Kidney epithelial cell (primary cell): ENCODE measurements at regions not wholly inside any gene's neighbourhood (a gene's known extent, or its start where the extent isn't known, plus 50 kb on each side); places are given as distances from the start of the nearest gene placed in this dataset.

Source experiments
- DNase-seq: peaks from one replicate; pipeline ENCODE4 v3.0.0-alpha.2; 2010; ENCODE audit warnings: low read depth
- H3K27me3 ChIP-seq: 2 replicates; pipeline ENCODE4 v1.6.0; 2011; ENCODE audit warnings: low read length; ENCODE audit not compliant: control insufficient read depth, insufficient read depth
- H3K36me3 ChIP-seq: 2 replicates; pipeline ENCODE4 v1.5.1; 2011; ENCODE audit warnings: low read length; ENCODE audit not compliant: control insufficient read depth, insufficient read depth
- H3K4me3 ChIP-seq: 2 replicates; pipeline ENCODE4 v1.5.1; 2011; ENCODE audit warnings: low read depth, mild to moderate bottlenecking, control low read depth, low read length
- CTCF ChIP-seq: IDR thresholded peaks from 2 replicates; pipeline ENCODE4 v1.5.1; 2011; ENCODE audit warnings: mild to moderate bottlenecking, moderate library complexity, low read length, control low read depth, inconsistent platforms; ENCODE audit not compliant: insufficient read depth, poor library complexity, severe bottlenecking

- no peak for TF ChIP-seq CTCF
- no peak for DNase-seq
- H3K4me3 ChIP-seq: no peak overlapping the region
- no peaks in the 10 kb centered on the region for H3K36me3 ChIP-seq
- no peaks in the 10 kb centered on the region for H3K27me3 ChIP-seq
These were observed 471.9 kb downstream of the TMEM182 start for GRCh38 chr2:103233691-103234090.

DNA sequence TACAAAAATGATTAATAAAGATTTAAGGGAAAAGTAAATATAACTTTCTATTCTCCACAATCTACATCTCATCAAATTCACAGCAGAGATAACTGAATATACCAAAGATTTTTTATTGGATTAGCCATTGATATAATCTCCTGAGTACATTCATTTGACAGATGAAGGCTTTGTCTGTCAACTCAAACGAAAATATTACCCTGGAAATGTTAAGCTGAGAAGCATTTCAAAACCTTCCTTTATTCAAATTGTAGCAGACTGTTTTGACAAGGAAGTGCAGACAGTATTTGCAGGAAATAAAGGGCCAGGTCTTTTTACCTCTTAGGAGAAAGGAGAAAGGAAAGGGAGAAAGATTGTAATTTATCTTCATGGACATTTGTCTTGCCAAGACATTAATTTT, 473.5 kb downstream of the TMEM182 start:
- Histone ChIP-seq H3K4me3 (no peak overlapping the region), H3K27me3 (no peaks in the 10 kb centered on the region), H3K36me3 (no peaks in the 10 kb centered on the region)
- DNase-seq: no peak
- no peak for TF ChIP-seq CTCF

- no peak for TF ChIP-seq CTCF
- H3K36me3 ChIP-seq: no peaks in the 10 kb centered on the region
- no peak for DNase-seq
- H3K4me3 ChIP-seq: no peak overlapping the region
- no peaks in the 10 kb centered on the region for H3K27me3 ChIP-seq
These were observed 487.6 kb downstream of the TMEM182 start for GRCh38 chr2:103249462-103249861.

DNA sequence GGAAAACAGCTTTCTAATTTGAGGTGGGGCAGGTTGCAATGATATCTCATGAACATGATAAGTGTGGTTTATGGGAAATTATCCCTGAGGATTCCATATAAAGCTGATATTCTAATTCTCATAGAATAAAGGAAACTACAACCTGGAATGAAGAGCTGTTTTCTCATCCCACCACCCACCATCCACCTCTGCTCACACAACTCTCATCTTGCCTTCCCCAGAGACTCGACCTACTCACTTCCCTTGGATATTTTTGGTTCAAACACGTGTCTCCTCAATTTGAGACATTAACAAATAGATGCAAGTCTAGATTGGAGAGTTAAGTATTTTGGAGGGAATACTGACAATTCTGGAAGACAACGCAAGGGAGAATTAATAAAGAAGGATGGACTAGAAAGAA, 490.9 kb downstream of the TMEM182 start:
- no peak for DNase-seq
- TF ChIP-seq CTCF: no peak
- no peaks in the 10 kb centered on the region for H3K27me3 ChIP-seq
- H3K36me3 ChIP-seq: no peaks in the 10 kb centered on the region
- H3K4me3 ChIP-seq: no peak overlapping the region

DNA sequence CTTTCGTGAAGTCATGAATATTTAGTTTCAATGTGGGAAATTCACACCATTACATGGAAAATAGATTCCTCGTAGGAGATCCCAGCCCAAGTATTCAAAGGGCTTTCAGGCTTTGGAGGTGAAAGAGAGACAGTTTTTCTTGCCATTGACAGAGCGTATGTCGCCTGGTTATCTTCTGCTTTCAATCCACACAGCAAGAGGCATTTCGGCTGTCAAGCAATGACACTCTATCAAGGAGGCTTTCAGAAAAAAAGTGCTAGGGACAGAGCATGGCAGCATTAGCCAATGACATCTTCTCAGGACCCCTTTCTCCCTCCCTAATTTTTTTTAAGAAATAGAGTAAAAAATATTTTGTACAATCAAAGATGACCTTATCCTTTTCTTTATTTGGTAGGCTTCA, 492.8 kb downstream of the TMEM182 start:
- TF ChIP-seq CTCF: no peak
- H3K27me3 ChIP-seq: no peaks in the 10 kb centered on the region
- H3K4me3 ChIP-seq: no peak overlapping the region
- DNase-seq: no peak
- no peaks in the 10 kb centered on the region for H3K36me3 ChIP-seq

DNA sequence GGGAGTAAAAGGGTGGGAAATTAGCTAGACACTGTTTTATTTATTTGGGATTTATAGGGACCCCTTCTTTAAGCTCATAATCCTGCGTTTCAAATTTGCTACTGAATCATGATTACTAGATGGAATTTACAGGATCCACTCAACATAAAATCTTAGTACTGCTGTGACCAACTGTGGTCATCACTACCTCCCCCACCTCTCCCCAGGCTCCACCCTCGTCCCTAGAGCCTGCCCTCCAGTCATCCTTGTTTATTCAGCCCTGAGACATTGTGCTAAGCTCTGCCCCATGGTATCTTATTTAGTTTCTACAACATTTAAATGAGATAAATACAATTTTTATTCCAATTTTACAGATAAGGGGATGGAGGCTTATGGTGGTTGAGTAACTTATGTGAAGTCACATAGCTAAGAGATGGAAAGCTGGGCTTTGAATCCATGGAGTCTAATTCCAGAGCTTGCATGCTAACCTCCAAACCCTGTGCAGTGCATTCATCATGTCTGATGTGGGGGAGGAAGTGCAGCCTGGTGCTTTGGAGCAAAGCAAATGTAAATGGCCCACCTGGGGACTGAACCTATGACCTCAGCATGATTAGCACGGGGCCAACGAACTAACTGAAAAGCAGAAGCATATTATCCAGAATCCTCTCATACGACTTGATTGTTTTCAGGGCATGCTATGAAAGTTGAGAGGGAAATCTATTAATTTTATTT, 502.4 kb downstream of the TMEM182 start:
- Histone ChIP-seq H3K36me3 (no peaks in the 10 kb centered on the region), H3K27me3 (no peaks in the 10 kb centered on the region), H3K4me3 (no peak overlapping the region)
- TF ChIP-seq CTCF: no peak
- no peak for DNase-seq
